ENCODE measurements at regions not wholly inside any gene's neighbourhood (a gene's known extent, or its start where the extent isn't known, plus 50 kb on each side); places are given as distances from the start of the nearest gene placed in this dataset.

GRCh38 chr1:79592707-79593106 is 586.2 kb upstream of the ADGRL4 start:
- TF ChIP-seq, protein P1, sequence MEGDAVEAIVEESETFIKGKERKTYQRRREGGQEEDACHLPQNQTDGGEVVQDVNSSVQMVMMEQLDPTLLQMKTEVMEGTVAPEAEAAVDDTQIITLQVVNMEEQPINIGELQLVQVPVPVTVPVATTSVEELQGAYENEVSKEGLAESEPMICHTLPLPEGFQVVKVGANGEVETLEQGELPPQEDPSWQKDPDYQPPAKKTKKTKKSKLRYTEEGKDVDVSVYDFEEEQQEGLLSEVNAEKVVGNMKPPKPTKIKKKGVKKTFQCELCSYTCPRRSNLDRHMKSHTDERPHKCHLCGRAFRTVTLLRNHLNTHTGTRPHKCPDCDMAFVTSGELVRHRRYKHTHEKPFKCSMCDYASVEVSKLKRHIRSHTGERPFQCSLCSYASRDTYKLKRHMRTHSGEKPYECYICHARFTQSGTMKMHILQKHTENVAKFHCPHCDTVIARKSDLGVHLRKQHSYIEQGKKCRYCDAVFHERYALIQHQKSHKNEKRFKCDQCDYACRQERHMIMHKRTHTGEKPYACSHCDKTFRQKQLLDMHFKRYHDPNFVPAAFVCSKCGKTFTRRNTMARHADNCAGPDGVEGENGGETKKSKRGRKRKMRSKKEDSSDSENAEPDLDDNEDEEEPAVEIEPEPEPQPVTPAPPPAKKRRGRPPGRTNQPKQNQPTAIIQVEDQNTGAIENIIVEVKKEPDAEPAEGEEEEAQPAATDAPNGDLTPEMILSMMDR (IDR thresholded peaks at IDR 0.05; ENCODE audit: insufficient read depth, low read length, poor library complexity, severe bottlenecking): no peak
- no peak for TF ChIP-seq EZH2phosphoT487 (conservative IDR thresholded peaks at IDR 0.05; ENCODE audit: low read length)

Measured in SU-DHL-6 (cell line).